ENCODE measurements at regions not wholly inside any gene's neighbourhood (a gene's known extent, or its start where the extent isn't known, plus 50 kb on each side); places are given as distances from the start of the nearest gene placed in this dataset.
A peak's percentile ranks its signal among the peaks of the same experiment; 100 is the strongest.

DNA sequence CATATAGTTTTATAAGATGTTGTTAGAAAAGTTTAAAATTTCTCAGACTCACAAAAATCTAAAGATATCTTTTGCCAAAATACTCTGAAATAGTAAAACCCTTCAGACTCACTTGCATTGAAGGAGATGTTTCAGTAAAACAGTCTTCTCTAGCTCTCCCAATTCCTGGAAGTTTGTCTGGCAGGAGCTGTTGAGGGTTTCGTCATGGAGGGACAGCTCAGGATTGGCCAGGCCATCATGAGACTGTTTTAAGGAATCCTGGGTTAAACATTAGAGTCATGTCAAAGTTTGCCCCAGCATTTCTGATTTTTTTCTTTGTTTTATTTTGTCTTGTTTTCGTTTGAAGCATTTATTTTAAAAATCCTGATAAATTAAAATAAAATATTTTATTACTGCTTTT, 293.8 kb upstream of the PBX1 start:
- DNase-seq (ENCODE audit: low spot score), result no peak

DNA sequence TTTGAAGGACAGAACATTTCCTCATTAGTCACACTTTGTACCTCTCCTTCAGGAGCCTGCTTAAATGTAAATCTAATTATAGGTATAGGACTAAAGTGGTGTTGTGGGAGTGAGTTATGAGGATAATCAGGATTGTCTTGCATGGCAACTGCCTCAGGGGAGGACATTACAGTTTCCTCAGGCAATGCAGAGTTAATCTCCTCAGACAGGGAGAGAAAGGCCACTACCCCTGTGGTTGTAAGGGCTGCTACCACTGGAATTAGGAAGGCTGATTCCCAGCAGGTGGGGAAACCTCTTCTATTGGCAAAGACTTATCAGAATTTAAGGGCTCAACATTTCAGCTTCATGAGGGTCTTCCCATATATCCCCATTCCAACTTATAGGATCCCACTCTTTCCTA, 286.8 kb upstream of the PBX1 start:
- DNase-seq (ENCODE audit: low spot score), result no peak

DNA sequence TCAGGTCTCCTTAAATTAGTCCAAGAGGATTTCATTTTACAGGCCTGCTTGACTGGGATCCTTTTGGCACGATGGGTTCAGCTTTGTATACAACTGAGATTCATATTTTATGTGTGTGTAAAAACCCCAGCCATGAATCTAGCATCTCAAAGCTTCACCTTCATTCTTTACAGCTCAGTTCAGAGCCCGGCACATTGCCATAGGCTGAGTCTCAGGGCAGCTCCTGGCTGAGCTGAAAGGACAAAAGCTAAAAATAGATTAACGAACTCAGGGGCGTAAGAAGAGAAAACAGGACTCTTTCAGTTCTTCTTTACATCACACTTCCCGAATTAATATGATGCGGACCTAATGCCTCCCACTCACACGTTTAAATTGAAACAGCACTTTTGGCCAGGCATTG, 262.8 kb upstream of the PBX1 start:
- no peak for DNase-seq (ENCODE audit: low spot score)

DNA sequence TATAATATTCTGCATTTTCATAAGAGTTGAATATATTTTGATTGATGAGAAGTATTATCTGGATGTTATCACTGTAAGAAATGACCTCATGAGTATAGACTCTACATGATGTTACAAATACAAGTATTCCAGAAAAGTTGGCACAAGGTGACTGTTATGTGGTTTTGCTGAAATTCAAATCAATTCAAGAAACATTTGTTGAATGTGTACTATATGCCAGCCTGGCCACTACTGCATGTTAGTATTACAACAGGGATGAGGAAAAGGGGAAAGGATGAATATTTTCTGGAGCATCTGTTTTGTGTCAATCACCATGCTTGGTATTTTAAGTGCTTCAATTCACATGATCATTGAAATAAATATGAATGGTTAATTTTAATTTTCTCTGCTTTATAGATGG, 250.9 kb upstream of the PBX1 start:
- no peak for DNase-seq (ENCODE audit: low spot score)

DNA sequence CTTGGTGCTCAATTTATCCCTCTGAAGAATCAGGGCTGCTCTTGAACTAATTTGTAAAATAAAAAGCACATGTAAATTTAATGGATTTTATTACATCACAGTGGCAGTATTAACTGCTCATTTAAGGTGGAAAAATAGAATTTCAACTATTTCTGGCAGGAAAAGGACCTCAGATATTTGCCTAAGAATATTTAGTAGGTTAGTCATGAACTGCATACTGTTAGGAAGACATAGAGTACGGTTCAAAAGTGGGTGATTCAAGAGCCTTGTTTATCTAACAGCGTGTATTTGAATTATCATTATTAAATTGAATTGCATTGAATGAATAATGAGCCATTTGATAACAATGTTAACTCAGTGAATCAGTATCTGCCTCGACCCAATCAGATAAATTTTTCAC, 248.8 kb upstream of the PBX1 start:
- no peak for DNase-seq (ENCODE audit: low spot score)

DNA sequence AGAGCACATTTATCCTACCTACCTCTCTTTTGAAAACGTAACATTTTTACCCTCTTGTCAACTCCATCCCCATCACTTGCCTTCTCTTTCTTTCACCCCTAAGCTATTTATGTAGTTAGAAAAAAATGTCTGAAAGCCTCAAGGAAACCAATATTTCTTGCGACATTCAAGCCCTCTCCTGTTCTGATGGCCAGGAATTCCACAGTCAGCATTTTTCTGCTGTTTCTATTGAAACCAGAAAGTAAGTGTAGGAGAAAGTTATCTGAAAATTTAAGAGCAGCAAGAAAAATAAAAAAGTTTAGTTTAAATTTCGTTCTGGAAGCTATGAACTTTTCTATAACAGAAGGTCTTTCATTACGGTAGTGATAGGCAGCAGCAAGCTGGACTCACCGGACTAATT, 247.6 kb upstream of the PBX1 start:
- no peak for DNase-seq (ENCODE audit: low spot score)

DNA sequence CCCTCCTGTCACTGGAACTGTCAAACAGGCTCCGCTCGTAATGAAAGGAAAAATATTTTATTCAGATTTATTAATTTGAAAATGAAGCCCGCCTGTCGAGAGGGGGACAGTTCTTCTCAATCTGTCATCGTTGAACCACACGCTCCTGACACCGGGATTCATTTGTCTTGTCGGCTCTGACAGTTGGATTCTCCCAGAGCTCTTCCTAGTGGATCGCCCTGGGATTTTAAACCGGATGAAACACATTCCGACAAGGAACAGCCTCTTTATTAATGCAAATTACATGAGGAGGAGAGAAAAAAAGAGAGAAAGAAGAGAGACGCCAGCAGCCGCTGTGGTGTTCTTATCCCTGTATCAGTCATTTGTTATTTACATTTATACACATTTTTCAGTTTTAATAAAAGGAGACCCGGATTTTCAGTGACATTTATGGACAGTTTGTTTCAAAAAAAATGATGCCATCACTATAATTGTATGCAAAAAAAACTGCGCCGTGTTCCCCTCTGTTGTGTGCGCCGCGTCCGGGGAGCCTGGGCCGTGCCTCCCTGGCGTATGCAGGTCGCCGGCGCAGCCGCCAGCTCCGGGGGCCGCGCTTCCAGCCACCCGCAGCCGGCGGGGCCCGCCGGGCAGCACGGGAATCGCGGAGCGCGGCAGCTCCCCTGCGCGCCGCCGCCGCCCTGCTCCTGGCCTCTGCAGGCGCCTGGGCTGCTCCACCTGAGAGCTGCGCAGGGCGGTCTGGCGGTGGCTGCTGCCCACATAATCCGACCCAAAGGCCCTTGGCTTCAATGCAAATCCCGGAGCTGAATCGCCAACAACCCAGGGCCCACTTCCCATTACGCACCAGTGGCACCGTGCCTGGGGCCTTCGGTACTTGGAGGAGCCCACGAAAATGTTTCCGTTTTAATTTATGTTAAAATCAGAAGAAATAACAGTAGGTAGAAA, 237.9 kb upstream of the PBX1 start:
- no peak for DNase-seq (ENCODE audit: low spot score)

DNA sequence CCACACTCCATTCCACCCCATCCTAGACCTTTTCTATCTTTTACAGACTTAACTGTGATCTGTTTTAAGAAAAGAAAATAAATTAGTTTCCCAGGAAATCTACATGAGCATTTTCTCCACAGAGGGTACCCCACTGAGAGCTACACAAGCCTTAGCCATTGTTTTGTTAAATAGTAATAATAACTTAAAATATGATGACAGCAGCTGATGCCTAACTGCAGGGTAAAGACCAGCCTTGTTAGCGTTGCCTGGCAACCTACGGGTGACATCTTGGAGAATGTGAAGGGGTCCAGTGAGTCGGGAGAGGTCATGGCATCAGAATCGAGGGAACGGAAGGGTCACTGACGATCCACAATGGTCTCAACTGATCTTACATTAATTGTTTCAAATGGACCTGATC, 233.2 kb upstream of the PBX1 start:
- DNase-seq (ENCODE audit: low spot score), result no peak

DNA sequence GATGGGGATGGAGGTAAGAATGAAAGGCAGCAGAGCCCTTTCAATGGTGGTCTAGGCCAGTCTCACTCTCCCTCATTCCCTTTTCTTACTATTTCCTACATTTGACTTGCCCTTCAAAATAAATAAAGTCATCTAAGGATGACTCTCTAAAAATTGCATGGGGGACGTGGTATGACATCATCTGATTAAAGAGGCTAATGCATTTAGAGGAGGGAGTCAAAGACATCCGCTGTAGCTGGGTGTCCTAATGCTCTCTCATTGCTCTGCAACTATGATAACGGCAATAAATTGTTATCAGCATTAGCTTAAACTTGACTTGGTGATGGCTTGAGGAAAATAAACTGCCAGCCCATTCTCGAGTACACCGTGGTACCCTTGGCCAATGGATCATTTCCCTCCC, 225.6 kb upstream of the PBX1 start:
- no peak for DNase-seq (ENCODE audit: low spot score)

DNA sequence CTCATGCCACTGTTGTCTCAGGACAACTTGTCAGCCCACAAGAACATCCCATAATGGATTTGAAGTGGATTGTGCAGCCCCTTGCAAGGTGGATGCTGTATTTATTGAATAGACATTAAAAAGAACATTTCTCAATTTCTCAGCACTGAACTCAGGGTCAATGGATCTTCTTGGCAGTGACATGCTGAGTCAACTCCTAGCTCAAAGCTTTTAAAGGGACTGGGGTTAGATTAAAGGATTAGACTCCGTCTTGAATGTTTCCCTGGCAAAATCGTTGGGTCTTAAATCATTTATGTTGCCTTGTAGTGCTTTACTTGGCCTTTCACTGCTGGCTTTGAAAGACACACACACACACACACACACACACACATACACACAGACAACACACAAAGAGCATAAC, 221.6 kb upstream of the PBX1 start:
- no peak for DNase-seq (ENCODE audit: low spot score)

DNA sequence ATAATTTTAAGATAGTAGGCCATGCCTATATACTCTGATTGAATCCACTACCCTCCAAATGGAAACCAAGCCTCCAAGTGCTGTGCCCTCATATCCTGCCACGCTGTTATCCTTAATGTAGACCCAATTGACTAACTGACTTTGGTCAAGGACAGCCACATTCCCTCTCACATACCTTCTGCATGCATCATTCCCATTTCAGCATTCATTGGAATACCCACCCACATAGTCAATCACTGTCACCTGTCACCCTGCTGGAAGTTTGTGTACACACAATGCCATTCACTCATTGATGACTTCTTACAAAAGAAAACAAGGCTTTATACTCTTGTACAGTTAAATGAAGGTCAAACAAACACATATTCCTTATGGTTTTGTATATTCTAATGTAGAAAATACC, 221.1 kb upstream of the PBX1 start:
- peak; percentile 24 for DNase-seq (ENCODE audit: low spot score)

DNA sequence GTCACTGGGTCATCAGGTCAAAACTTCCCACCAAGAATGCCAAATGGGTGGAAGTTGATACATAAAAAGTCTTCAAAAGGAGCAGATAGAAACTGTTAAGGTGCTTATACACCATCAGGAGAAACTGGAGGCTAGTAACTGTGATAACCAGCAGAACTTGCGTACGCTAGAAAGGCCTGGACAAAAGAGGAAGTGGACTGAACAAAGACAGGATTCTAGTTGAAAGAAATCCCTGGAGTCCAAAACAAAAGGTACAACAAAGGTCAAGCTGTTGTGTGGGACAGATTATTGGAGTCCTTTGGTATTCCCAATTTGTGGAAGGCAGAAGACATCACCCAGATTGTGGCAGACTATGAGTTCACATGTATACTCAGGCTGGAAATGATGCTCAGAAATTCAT, 215.8 kb upstream of the PBX1 start:
- no peak for DNase-seq (ENCODE audit: low spot score)

DNA sequence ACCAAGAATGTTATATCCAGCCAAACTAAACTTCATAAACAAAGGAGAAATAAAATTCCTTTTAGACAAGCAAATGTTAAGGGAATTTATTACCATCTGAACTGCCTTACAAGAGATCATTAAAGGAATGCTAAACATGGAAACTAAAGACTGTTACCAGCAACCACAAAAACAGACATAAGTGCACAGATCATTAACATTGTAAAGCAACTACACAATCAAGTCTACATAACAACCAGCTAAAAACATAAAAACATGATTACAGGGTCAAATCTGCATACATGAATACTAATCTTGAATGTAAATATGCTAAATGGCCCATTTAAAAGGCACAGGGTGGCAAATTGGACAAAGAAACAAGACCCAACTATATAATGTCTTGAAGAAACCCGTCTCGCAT, 211.0 kb upstream of the PBX1 start:
- no peak for DNase-seq (ENCODE audit: low spot score)

DNA sequence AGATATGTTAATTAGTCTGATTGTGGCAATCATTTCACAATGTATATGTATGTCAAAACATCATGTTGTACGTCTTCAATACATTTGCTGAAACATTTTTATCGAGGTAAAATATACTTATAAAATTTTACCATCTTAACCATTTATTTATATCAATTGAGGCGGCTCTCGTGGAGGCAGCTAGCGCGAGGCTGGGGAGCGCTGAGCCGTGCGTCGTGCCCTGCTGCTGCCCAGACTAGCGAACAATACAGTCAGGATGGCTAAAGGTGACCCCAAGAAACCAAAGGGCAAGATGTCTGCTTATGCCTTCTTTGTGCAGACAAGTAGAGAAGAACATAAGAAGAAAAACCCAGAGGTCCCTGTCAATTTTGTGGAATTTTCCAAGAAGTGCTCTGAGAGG, 202.5 kb upstream of the PBX1 start:
- DNase-seq (ENCODE audit: low spot score), result no peak

DNA sequence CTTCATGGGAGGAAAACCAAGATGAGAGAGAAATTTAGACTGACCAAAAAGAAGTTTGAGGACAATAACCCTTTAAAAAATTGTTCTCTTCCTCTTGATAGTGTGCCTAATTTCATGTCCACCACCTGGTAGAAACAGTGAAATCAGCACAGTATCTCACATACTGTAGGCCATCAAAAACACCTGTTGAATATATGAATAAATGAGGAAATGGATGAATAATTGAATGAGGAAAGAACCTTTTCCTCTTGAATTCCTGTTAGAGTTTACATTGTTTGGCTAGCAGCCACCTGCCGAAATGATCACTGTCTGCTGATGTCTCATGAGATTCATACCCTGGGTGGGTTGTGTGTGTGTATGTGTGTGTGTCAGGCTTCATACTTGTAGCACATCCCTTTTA, 198.7 kb upstream of the PBX1 start:
- DNase-seq (ENCODE audit: low spot score), result no peak

DNA sequence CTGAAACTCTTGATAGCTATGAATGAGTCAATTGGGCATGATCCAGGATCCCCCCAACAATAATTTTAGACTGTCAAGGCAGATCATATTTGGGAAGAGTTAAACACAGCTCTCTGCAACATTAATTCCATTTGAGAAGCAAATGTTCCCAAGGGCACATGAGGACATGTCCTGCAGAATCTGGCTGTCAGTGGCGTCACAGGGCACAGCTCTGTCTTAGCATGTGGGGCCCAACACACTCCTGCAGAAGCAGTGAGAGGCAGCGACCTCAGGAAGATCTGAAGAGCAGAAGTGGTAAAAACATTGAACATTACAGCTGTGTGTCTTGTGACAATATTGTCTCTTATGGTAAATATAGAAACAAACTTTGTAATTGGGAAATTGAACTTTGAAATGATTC, 197.1 kb upstream of the PBX1 start:
- DNase-seq (ENCODE audit: low spot score), result no peak

DNA sequence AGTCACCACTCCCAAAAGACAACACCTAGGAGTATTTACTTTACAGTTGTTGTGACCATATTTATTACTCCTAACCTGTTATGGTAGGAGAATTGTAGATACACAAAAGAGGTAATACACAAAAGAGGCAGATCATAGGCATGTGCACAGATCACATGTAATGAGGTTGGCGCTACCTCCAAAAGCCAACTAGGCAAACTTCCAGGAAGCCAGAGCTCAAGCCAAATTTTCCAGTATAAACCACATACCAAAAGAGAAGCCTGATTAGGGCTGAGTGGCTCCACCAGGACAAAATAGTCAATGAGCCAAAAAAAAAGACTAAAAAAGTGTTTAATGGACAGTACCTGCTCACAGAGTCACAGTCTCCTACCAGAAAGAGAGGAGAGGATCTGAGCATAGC, 195.0 kb upstream of the PBX1 start:
- DNase-seq (ENCODE audit: low spot score), result no peak

DNA sequence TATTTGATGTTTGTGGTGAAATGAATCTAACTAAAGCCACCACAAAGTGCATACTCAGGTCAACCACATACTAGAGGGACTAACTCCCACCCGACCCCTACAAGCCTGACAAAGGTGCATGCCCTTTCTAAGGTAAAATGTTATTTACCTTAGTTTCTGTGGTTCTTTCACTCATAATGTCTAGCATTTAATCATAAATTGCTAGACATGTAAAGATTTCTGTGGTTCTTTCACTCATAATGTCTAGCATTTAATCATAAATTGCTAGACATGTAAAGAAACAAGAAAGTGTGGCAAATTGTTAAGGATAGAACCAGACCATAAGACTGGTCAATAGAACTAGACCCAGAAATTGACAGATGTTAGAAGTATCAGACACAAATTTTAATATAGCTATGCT, 193.0 kb upstream of the PBX1 start:
- DNase-seq (ENCODE audit: low spot score), result no peak

DNA sequence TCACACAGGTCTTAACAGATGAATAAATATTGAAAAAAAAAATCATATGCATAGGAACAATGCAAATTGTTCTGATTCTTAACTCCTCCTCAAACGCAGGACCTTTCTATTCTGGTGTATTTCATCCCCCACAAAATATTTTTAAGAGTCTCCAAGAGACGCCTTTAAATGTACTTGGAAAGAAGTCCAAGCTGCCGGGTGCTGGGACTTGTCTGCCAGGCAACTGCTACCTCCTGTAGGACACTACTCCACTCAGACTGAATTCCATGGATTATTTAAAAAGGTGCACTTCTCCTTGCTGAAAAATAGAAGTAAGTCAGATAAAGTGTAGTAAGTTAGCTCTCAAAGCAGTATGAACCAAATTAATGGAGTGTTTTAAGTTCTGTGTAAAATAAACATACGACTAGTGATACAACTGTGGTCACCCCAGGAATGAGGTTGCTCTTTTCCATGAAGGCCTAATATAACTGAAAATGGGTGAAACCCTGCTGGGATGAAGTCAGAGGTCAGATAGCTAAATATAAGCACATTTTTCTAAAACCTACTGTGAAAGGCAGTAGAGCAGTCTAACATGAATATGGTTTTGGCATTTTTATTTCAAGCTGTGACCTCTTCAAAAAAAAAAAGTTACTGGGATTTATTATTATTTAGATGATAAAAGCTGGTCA, 189.2 kb upstream of the PBX1 start:
- DNase-seq (ENCODE audit: low spot score), result no peak

DNA sequence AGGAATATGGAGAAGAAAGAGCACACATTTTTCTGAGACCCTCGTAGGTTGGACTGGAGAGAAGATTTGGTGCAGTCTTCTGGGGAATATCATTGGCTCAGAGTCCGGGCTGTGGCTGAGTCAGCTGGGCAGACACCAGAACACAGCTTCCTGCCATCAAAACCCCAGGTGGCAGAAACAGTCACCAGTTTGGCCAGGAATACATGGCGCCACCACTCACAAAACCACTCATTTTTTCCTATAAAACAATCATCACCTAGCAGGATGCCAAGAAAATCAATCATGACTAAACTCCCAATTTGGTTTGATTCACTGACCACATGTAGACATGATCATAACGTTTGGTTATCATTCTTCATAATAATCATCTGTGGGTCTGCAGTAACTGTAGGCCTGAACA, 178.1 kb upstream of the PBX1 start:
- no peak for DNase-seq (ENCODE audit: low spot score)

DNA sequence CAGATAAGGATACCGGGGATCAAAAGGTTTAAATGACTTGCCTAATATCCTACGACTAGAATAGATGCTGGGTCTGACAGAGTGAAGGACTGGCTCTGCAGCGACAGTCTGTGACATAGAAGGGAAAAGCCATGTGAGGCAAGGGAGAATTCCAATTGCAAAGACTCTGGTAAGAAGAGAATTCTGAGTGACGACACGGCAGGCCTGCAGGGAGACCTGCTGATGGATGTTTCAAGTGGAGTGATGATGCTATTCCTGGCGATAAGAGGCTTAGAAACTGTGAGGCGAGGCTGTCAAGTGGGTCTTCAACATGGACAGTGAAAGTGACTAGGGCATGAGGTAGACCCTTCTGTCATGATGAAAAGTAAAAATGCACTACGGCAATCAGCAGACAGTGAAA, 176.6 kb upstream of the PBX1 start:
- no peak for DNase-seq (ENCODE audit: low spot score)

DNA sequence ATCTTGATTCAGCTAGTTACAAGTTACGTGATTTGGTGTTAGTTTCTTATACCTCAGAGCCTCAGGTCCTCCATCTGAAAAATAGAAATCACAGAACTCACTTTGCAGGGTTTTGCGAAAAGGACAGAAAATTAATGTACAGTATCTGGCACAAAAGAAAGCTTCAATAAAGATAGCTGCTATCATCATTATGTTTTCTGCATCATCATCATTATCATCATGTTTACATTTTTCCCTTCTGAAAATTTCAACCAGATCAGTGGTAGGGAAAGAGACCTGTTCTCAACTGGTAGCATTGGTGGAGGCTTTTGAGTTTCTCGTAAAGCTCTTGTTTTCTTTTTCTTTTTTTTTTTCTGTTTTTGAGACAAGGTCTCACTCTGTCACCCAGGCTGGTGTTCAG, 174.7 kb upstream of the PBX1 start:
- no peak for DNase-seq (ENCODE audit: low spot score)

DNA sequence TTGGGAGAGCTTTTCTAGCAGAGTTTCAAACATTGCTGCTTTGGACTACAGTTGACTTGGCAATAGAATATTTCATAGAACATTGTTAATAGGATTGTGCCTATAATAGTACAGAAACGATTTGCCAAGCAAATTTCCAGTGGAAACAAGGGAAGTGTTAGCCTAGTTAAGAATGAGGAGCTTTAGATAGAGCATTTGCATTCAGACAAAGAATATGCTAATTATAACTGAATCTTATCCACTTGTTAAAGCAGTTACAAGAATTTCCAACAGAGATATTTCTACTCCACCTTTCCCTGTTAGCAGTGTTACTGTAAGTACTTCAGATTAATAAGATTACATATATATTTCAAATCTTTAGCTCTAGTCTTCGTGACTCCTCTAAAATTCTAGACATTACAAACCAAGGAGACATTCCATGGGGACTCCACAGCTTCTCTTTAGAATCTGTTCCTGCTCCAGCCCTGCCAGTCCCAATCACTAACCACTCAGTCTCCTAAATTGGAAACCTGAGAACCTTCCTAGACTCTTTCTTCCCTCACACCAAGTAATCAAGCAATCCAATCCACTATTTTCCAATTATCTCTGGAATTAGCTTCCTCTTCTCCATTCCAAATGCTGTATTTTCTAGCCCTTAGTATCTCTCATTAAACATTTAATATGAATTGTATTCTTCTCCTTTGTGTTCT, 141.8 kb upstream of the PBX1 start:
- no peak for DNase-seq (ENCODE audit: low spot score)
